Skeletal muscle satellite cell (primary cell): ENCODE measurements at regions not wholly inside any gene's neighbourhood (a gene's known extent, or its start where the extent isn't known, plus 50 kb on each side); places are given as distances from the start of the nearest gene placed in this dataset.

Experiments used
- H3K27me3 ChIP-seq: 2 replicates; pipeline ENCODE4 v1.7.0; 2013; ENCODE audit warnings: low read length; ENCODE audit not compliant: control insufficient read depth, insufficient read depth
- H3K36me3 ChIP-seq: 2 replicates; pipeline ENCODE4 v1.7.0; 2013; ENCODE audit warnings: mild to moderate bottlenecking, control low read depth, low read length; ENCODE audit not compliant: insufficient read depth
- H3K4me1 ChIP-seq: 2 replicates; pipeline ENCODE4 v1.7.0; 2013; ENCODE audit warnings: low read length; ENCODE audit not compliant: control insufficient read depth, insufficient read depth
- H3K4me2 ChIP-seq: 2 replicates; pipeline ENCODE4 v1.7.0; 2013; ENCODE audit warnings: mild to moderate bottlenecking, low read length
- H3K4me3 ChIP-seq: 2 replicates; pipeline ENCODE4 v1.7.0; 2013; ENCODE audit warnings: low read length
- H3K9ac ChIP-seq: 2 replicates; pipeline ENCODE4 v1.7.0; 2013; ENCODE audit warnings: mild to moderate bottlenecking, low read depth, low read length, moderate library complexity
- H3K9me3 ChIP-seq: replicated peaks from 2 replicates; pipeline ENCODE4 v1.7.0; 2013; ENCODE audit warnings: mild to moderate bottlenecking, control low read depth, low read length

GRCh38 chr5:34533582-34534522 is 122.3 kb upstream of the RAI14 start:
- Histone ChIP-seq H3K9ac (peak overlapping the region; percentile 88), H3K4me1 (peaks cover 73% of the 10 kb centered on the region), H3K27me3 (no peaks in the 10 kb centered on the region), H3K4me3 (peak overlapping the region; percentile 34), H3K36me3 (no peaks in the 10 kb centered on the region), H3K4me2 (peak overlapping the region; percentile 63), H3K9me3 (no peaks in the 10 kb centered on the region)

DNA sequence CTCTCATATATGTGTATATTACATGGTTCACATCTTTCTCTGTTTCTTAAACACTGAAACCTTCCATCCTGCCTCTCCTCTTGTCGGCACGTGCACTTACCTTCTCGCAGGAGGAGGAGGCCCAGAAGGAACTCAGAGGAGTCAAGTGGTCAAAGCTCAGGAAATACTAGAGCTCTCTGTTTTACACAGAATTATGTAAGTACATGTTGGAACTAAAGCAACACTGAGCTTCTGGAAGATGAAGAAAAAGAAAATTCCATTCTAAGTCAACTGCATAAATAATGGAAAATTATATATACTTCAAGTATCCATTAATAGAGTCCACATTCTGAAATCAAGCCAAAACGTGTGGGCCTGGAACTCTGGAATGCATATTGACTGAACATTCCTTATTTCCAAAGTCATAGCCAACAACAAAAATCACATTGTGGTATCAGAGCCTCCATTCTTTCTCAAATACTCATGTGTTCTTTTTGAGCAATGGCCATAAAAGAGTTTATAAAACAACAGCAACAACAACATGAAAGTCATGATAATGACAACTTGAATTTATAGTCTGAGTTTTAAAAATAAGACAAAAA is 121.5 kb upstream of the RAI14 start:
- Histone ChIP-seq H3K27me3 (no peaks in the 10 kb centered on the region), H3K4me3 (peak overlapping the region; percentile 34), H3K4me1 (peaks cover 75% of the 10 kb centered on the region), H3K36me3 (no peaks in the 10 kb centered on the region), H3K9ac (peak overlapping the region; percentile 88), H3K4me2 (peak overlapping the region; percentile 63), H3K9me3 (no peaks in the 10 kb centered on the region)

- Histone ChIP-seq H3K4me2 (peak overlapping the region; percentile 29), H3K9me3 (no peaks in the 10 kb centered on the region), H3K4me3 (no peak overlapping the region), H3K36me3 (no peaks in the 10 kb centered on the region), H3K27me3 (no peaks in the 10 kb centered on the region), H3K9ac (peak overlapping the region; percentile 80), H3K4me1 (peaks cover 70% of the 10 kb centered on the region)
Measured at GRCh38 chr5:34535433-34535832, 120.7 kb upstream of the RAI14 start.

DNA sequence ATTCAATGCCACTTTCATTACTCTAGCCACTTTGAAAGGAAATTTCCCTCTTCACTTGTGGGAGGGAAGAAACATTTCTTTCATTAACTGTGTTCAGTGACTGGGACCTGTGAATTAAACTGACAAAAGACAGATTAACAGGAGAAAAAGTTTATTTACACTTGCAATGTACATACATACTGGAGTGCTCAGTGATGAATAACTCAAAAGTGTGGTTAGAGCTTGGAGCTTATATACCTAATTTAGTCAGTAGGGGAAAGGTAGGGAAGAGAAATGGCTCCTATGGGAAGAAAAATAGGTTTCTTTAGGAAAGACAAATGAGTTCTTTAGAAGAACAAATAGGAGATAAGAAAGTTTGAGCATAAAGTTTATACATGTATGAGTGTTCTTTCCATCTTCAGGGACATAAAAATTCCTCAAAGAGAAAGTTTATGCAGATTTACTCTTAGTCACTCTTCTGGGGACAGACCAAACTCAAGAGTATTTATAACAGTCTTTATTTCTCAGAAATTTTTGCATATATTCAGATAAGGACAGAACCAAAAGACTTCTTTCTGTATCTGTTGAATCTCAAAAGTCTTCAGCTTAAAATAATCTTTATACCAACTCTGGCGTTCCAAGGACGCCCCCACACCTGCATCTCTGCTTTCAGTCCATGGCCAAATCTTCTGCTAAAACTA is 120.0 kb upstream of the RAI14 start:
- Histone ChIP-seq H3K4me3 (no peak overlapping the region), H3K36me3 (no peaks in the 10 kb centered on the region), H3K27me3 (no peaks in the 10 kb centered on the region), H3K4me2 (no peak overlapping the region), H3K4me1 (peaks cover 70% of the 10 kb centered on the region), H3K9me3 (no peaks in the 10 kb centered on the region), H3K9ac (peak overlapping the region; percentile 80)

GRCh38 chr5:34536699-34537098 is 119.4 kb upstream of the RAI14 start:
- Histone ChIP-seq H3K9me3 (no peaks in the 10 kb centered on the region), H3K4me1 (peaks cover 69% of the 10 kb centered on the region), H3K4me3 (no peak overlapping the region), H3K36me3 (no peaks in the 10 kb centered on the region), H3K27me3 (no peaks in the 10 kb centered on the region), H3K9ac (no peak overlapping the region), H3K4me2 (no peak overlapping the region)

GRCh38 chr5:34538026-34538672 is 118.0 kb upstream of the RAI14 start:
- Histone ChIP-seq H3K4me1 (peaks cover 55% of the 10 kb centered on the region), H3K9me3 (no peaks in the 10 kb centered on the region), H3K4me3 (no peak overlapping the region), H3K4me2 (peak overlapping the region; percentile 22), H3K9ac (peak overlapping the region; percentile 18), H3K27me3 (no peaks in the 10 kb centered on the region), H3K36me3 (no peaks in the 10 kb centered on the region)

- Histone ChIP-seq H3K9me3 (peaks cover 3% of the 10 kb centered on the region), H3K9ac (no peak overlapping the region), H3K36me3 (no peaks in the 10 kb centered on the region), H3K27me3 (no peaks in the 10 kb centered on the region), H3K4me1 (peaks cover 44% of the 10 kb centered on the region), H3K4me2 (no peak overlapping the region), H3K4me3 (no peak overlapping the region)
Measured at GRCh38 chr5:34539183-34539582, 116.9 kb upstream of the RAI14 start.

- Histone ChIP-seq H3K36me3 (no peaks in the 10 kb centered on the region), H3K4me2 (no peak overlapping the region), H3K4me3 (no peak overlapping the region)
Measured at GRCh38 chr5:34541067-34541466, 115.1 kb upstream of the RAI14 start.

DNA sequence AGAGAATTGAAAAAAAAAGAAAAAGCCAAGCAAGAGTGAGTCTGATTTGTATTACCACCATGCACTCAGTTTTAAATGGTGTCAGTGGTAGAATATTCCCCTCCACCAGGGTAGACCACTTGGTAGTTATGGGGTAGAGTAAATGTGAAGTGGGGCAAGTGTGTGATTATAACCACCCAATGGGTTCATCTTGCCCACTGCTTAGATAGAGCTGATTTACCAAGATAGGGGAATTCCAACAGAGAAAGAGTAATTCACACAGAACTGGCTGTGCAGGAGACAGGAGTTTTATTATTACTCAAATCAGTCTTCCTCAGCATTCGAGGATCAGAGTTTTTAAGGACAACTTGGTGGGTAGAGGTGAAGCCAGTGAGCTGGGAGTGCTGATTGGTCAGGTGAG is 113.3 kb upstream of the RAI14 start:
- Histone ChIP-seq H3K36me3 (no peaks in the 10 kb centered on the region), H3K4me1 (peaks cover 16% of the 10 kb centered on the region)

More at GRCh38 chr5:34541067-34541466, 115.1 kb upstream of the RAI14 start:
- H3K9me3 ChIP-seq = peaks cover 10% of the 10 kb centered on the region
- H3K9ac ChIP-seq = no peak overlapping the region
- peaks cover 28% of the 10 kb centered on the region for H3K4me1 ChIP-seq
- no peaks in the 10 kb centered on the region for H3K27me3 ChIP-seq

GRCh38 chr5:34543687-34544086 is 112.4 kb upstream of the RAI14 start:
- peaks cover 8% of the 10 kb centered on the region for H3K4me1 ChIP-seq
- H3K4me3 ChIP-seq = no peak overlapping the region
- H3K9ac ChIP-seq = no peak overlapping the region
- no peak overlapping the region for H3K4me2 ChIP-seq
- no peaks in the 10 kb centered on the region for H3K36me3 ChIP-seq
- H3K27me3 ChIP-seq = no peaks in the 10 kb centered on the region
- H3K9me3 ChIP-seq = peaks cover 10% of the 10 kb centered on the region

More for the DNA sequence above, 113.3 kb upstream of the RAI14 start:
- Histone ChIP-seq H3K4me3 (no peak overlapping the region), H3K9ac (no peak overlapping the region), H3K9me3 (peaks cover 10% of the 10 kb centered on the region), H3K27me3 (no peaks in the 10 kb centered on the region), H3K4me2 (no peak overlapping the region)

- H3K9ac ChIP-seq = no peak overlapping the region
- H3K4me3 ChIP-seq = no peak overlapping the region
- peaks cover 10% of the 10 kb centered on the region for H3K9me3 ChIP-seq
- no peaks in the 10 kb centered on the region for H3K36me3 ChIP-seq
- H3K27me3 ChIP-seq = no peaks in the 10 kb centered on the region
- H3K4me1 ChIP-seq = peaks cover 1% of the 10 kb centered on the region
- H3K4me2 ChIP-seq = no peak overlapping the region
Measured at GRCh38 chr5:34544403-34544802, 111.7 kb upstream of the RAI14 start.
